ENCODE measurements at regions not wholly inside any gene's neighbourhood (a gene's known extent, or its start where the extent isn't known, plus 50 kb on each side); places are given as distances from the start of the nearest gene placed in this dataset.

GRCh38 chr2:58508006-58508405 is 266.9 kb upstream of the FANCL start:
- H3K27me3 ChIP-seq = no peaks in the 10 kb centered on the region
- H3K36me3 ChIP-seq = no peaks in the 10 kb centered on the region
- no peak for TF ChIP-seq POLR2AphosphoS5 (IDR thresholded peaks at IDR 0.05)
- no peak for TF ChIP-seq CTCF (IDR thresholded peaks at IDR 0.05)
- no peak for TF ChIP-seq POLR2A (IDR thresholded peaks at IDR 0.05)
- TF ChIP-seq EP300 (IDR thresholded peaks at IDR 0.05; ENCODE audit: low read depth) = no peak
- no peak overlapping the region for H3K4me3 ChIP-seq
- intact Hi-C loops (cut with DNase I; ENCODE audit: low total_unique reads) (no loop called here), in situ Hi-C loops (cut with MboI; ENCODE audit: low pct_ligation_motif_present in 1 of 4, low pct_unique_long_range_greater_than_20kb in 1 of 4, low sequenced_read_pairs in 3 of 4) (no loop called here)
- DNase-seq = no peak
- no peak overlapping the region for H3K27ac ChIP-seq
- H3K4me1 ChIP-seq = no peaks in the 10 kb centered on the region
- WGBS, 2 donors (ENCODE audit: low coverage in 1 of 2) = 65% methylated on average over 3 to 4 of the region's 4 CpGs
- no peaks in the 10 kb centered on the region for H3K9me3 ChIP-seq

- Histone ChIP-seq H3K27ac (no peak overlapping the region), H3K4me1 (no peaks in the 10 kb centered on the region), H3K4me3 (no peak overlapping the region), H3K9me3 (no peaks in the 10 kb centered on the region), H3K27me3 (no peaks in the 10 kb centered on the region), H3K36me3 (no peaks in the 10 kb centered on the region)
- intact Hi-C loops (cut with DNase I; ENCODE audit: low total_unique reads) = no loop called here
- 80 to 83% methylated on average over 1 of the region's 1 CpG for WGBS, 2 donors (ENCODE audit: low coverage in 1 of 2)
- DNase-seq = no peak
- no peak for TF ChIP-seq CTCF (IDR thresholded peaks at IDR 0.05)
- no peak for TF ChIP-seq POLR2A (IDR thresholded peaks at IDR 0.05)
- no peak for TF ChIP-seq EP300 (IDR thresholded peaks at IDR 0.05; ENCODE audit: low read depth)
- no peak for TF ChIP-seq POLR2AphosphoS5 (IDR thresholded peaks at IDR 0.05)
- in situ Hi-C loops (cut with MboI; ENCODE audit: low pct_ligation_motif_present in 1 of 4, low pct_unique_long_range_greater_than_20kb in 1 of 4, low sequenced_read_pairs in 3 of 4) = no loop called here
Observed at GRCh38 chr2:58503918-58504317, 262.8 kb upstream of the FANCL start.

- no peak overlapping the region for H3K4me3 ChIP-seq
- no peaks in the 10 kb centered on the region for H3K9me3 ChIP-seq
- no peak for TF ChIP-seq EP300 (IDR thresholded peaks at IDR 0.05; ENCODE audit: low read depth)
- TF ChIP-seq POLR2A (IDR thresholded peaks at IDR 0.05) = no peak
- no peak for TF ChIP-seq CTCF (IDR thresholded peaks at IDR 0.05)
- no peak for TF ChIP-seq POLR2AphosphoS5 (IDR thresholded peaks at IDR 0.05)
- DNase-seq = no peak
- no peaks in the 10 kb centered on the region for H3K36me3 ChIP-seq
- H3K4me1 ChIP-seq = no peaks in the 10 kb centered on the region
- in situ Hi-C loops (cut with MboI; ENCODE audit: low pct_ligation_motif_present in 1 of 4, low pct_unique_long_range_greater_than_20kb in 1 of 4, low sequenced_read_pairs in 3 of 4) = no loop called here
- no peaks in the 10 kb centered on the region for H3K27me3 ChIP-seq
- WGBS, 2 donors (ENCODE audit: low coverage in 1 of 2) = 50 to 51% methylated on average over 3 of the region's 3 CpGs
- intact Hi-C loops (cut with DNase I; ENCODE audit: low total_unique reads) = no loop called here
- H3K27ac ChIP-seq = no peak overlapping the region
Observed at GRCh38 chr2:58502931-58503330, 261.8 kb upstream of the FANCL start.

GRCh38 chr2:58501371-58502160 is 260.4 kb upstream of the FANCL start:
- intact Hi-C loops (cut with DNase I; ENCODE audit: low total_unique reads) = no loop called here
- 77 to 84% methylated on average over 10 to 11 of the region's 11 CpGs for WGBS, 2 donors (ENCODE audit: low coverage in 1 of 2)
- H3K9me3 ChIP-seq = no peaks in the 10 kb centered on the region
- no peaks in the 10 kb centered on the region for H3K27me3 ChIP-seq
- no peaks in the 10 kb centered on the region for H3K4me1 ChIP-seq
- no peak overlapping the region for H3K27ac ChIP-seq
- H3K36me3 ChIP-seq = no peaks in the 10 kb centered on the region
- in situ Hi-C loops (cut with MboI; ENCODE audit: low pct_ligation_motif_present in 1 of 4, low pct_unique_long_range_greater_than_20kb in 1 of 4, low sequenced_read_pairs in 3 of 4) = no loop called here
- no peak for DNase-seq
- TF ChIP-seq EP300 (IDR thresholded peaks at IDR 0.05; ENCODE audit: low read depth) (no peak), POLR2AphosphoS5 (IDR thresholded peaks at IDR 0.05) (no peak), CTCF (IDR thresholded peaks at IDR 0.05) (no peak), POLR2A (IDR thresholded peaks at IDR 0.05) (no peak)
- H3K4me3 ChIP-seq = no peak overlapping the region

Measured in transverse colon (tissue), 4 donors.